Osteocyte (in vitro differentiated cells): ENCODE measurements at regions not wholly inside any gene's neighbourhood (a gene's known extent, or its start where the extent isn't known, plus 50 kb on each side); places are given as distances from the start of the nearest gene placed in this dataset.

ENCODE experiments used
- DNase-seq: peaks from one replicate; pipeline ENCODE4 v3.0.0; 2021; ENCODE audit warnings: mixed read lengths; ENCODE audit not compliant: unreplicated experiment; ENCODE audit errors: extremely low spot score
- H3K27ac Mint-ChIP-seq: one replicate; pipeline ENCODE4 v1.8.0; 2021; ENCODE audit warnings: mild to moderate bottlenecking, mixed read lengths; ENCODE audit not compliant: unreplicated experiment
- H3K27me3 Mint-ChIP-seq: one replicate; pipeline ENCODE4 v1.8.0; 2021; ENCODE audit warnings: mixed read lengths; ENCODE audit not compliant: unreplicated experiment
- H3K36me3 Mint-ChIP-seq: one replicate; pipeline ENCODE4 v1.8.0; 2021; ENCODE audit warnings: mixed read lengths; ENCODE audit not compliant: unreplicated experiment
- H3K4me1 Mint-ChIP-seq: one replicate; pipeline ENCODE4 v1.8.0; 2021; ENCODE audit warnings: mixed read lengths; ENCODE audit not compliant: unreplicated experiment
- H3K4me3 Mint-ChIP-seq: one replicate; pipeline ENCODE4 v1.8.0; 2021; ENCODE audit warnings: mild to moderate bottlenecking, moderate library complexity, mixed read lengths; ENCODE audit not compliant: unreplicated experiment
- H3K9me3 Mint-ChIP-seq: one replicate; pipeline ENCODE4 v1.8.0; 2021; ENCODE audit warnings: mixed read lengths; ENCODE audit not compliant: unreplicated experiment
- CTCF ChIP-seq: fragments of 200-600 bp; sonication (generic); IDR thresholded peaks from 2 replicates; pipeline ENCODE4 v1.5.0; 2021; ENCODE audit warnings: antibody characterized with exemption, mild to moderate bottlenecking, moderate library complexity

GRCh38 chr2:183227176-183227575 is 102.9 kb downstream of the NUP35 start:
- H3K27ac Mint-ChIP-seq, result no peak overlapping the region
- no peak overlapping the region for H3K4me3 Mint-ChIP-seq
- no peak for DNase-seq
- H3K9me3 Mint-ChIP-seq, result no peaks in the 10 kb centered on the region
- no peaks in the 10 kb centered on the region for H3K27me3 Mint-ChIP-seq
- H3K4me1 Mint-ChIP-seq, result peaks cover 2% of the 10 kb centered on the region
- no peaks in the 10 kb centered on the region for H3K36me3 Mint-ChIP-seq
- TF ChIP-seq CTCF, result no peak

GRCh38 chr2:183229386-183229785 is 105.1 kb downstream of the NUP35 start:
- no peaks in the 10 kb centered on the region for H3K4me1 Mint-ChIP-seq
- H3K27ac Mint-ChIP-seq, result no peak overlapping the region
- no peaks in the 10 kb centered on the region for H3K27me3 Mint-ChIP-seq
- no peak overlapping the region for H3K4me3 Mint-ChIP-seq
- H3K36me3 Mint-ChIP-seq, result no peaks in the 10 kb centered on the region
- TF ChIP-seq CTCF, result no peak
- no peak for DNase-seq
- no peaks in the 10 kb centered on the region for H3K9me3 Mint-ChIP-seq

DNA sequence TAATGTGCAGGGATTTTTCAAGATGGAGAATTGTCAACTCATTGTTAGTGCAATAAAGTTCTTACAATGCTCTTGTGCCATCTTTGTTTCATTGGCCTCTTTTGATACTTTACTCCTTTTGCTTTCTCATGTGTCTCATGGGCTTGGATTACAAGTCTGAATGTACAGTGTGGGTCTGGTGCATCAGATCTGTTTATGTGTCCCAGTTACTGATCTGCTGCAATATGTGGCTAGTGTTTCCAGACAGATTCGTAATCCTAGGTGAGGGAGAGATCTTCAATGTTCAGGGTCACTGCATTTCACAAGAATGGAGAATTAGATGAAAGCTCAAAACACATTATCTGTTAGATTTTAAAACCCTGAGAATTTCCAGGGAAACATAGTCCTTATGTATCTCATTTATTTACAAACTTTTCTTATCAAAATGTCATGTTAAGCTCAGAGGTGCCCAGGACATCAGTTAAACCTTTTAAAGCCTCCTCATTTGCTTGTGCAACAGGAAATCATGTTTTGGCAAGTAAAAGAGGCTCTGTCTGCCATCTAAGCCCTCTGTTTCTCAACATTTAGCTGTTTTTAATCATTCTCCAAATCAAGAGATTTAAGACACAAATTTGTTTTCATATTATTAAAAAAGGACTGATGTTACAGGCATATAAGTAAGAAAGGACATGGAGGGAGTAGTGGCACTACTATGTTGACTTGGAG is 108.1 kb downstream of the NUP35 start:
- H3K36me3 Mint-ChIP-seq, result no peaks in the 10 kb centered on the region
- no peaks in the 10 kb centered on the region for H3K4me1 Mint-ChIP-seq
- H3K9me3 Mint-ChIP-seq, result no peaks in the 10 kb centered on the region
- TF ChIP-seq CTCF, result no peak
- DNase-seq, result no peak
- no peak overlapping the region for H3K4me3 Mint-ChIP-seq
- H3K27ac Mint-ChIP-seq, result no peak overlapping the region
- H3K27me3 Mint-ChIP-seq, result peaks cover 3% of the 10 kb centered on the region

GRCh38 chr2:183242937-183243336 is 118.7 kb downstream of the NUP35 start:
- TF ChIP-seq CTCF, result no peak
- no peaks in the 10 kb centered on the region for H3K36me3 Mint-ChIP-seq
- no peak for DNase-seq

GRCh38 chr2:183243758-183244157 is 119.5 kb downstream of the NUP35 start:
- no peak overlapping the region for H3K4me3 Mint-ChIP-seq
- no peak for DNase-seq
- no peaks in the 10 kb centered on the region for H3K36me3 Mint-ChIP-seq
- no peaks in the 10 kb centered on the region for H3K9me3 Mint-ChIP-seq
- H3K27ac Mint-ChIP-seq, result no peak overlapping the region
- peaks cover 14% of the 10 kb centered on the region for H3K27me3 Mint-ChIP-seq
- no peak for TF ChIP-seq CTCF
- H3K4me1 Mint-ChIP-seq, result no peaks in the 10 kb centered on the region

More at GRCh38 chr2:183242937-183243336, 118.7 kb downstream of the NUP35 start:
- peaks cover 8% of the 10 kb centered on the region for H3K27me3 Mint-ChIP-seq
- no peaks in the 10 kb centered on the region for H3K9me3 Mint-ChIP-seq
- no peaks in the 10 kb centered on the region for H3K4me1 Mint-ChIP-seq
- H3K27ac Mint-ChIP-seq, result no peak overlapping the region
- no peak overlapping the region for H3K4me3 Mint-ChIP-seq
